Neuronal stem cell (in vitro differentiated cells): ENCODE measurements at regions not wholly inside any gene's neighbourhood (a gene's known extent, or its start where the extent isn't known, plus 50 kb on each side); places are given as distances from the start of the nearest gene placed in this dataset.
A peak's percentile ranks its signal among the peaks of the same experiment; 100 is the strongest.

Experiments
- DNase-seq: peaks from one replicate; pipeline ENCODE4 v3.0.0-alpha.2; 2013; ENCODE audit warnings: low spot score
- H2AFZ ChIP-seq: one replicate; pipeline ENCODE4 v1.6.1; 2013; ENCODE audit warnings: mild to moderate bottlenecking, low read length, inconsistent platforms
- H2AK5ac ChIP-seq: 2 replicates; pipeline ENCODE4 v1.6.1; 2013; ENCODE audit warnings: low read depth, mild to moderate bottlenecking, inconsistent platforms, low read length, moderate library complexity, mixed read lengths
- H2BK120ac ChIP-seq: 2 replicates; pipeline ENCODE4 v1.6.1; 2013; ENCODE audit warnings: low read depth, mild to moderate bottlenecking, inconsistent platforms, low read length, moderate library complexity, mixed read lengths
- H2BK12ac ChIP-seq: one replicate; pipeline ENCODE4 v1.6.1; 2013; ENCODE audit warnings: low read length, inconsistent platforms
- H2BK15ac ChIP-seq: 2 replicates; pipeline ENCODE4 v1.6.1; 2013; ENCODE audit warnings: mild to moderate bottlenecking, low read length, inconsistent platforms, mixed read lengths
- H2BK5ac ChIP-seq: one replicate; pipeline ENCODE4 v1.6.1; 2013; ENCODE audit warnings: inconsistent platforms, mild to moderate bottlenecking, low read length, moderate library complexity
- H3K14ac ChIP-seq: one replicate; pipeline ENCODE4 v1.6.1; 2013; ENCODE audit warnings: low read length, inconsistent platforms
- H3K18ac ChIP-seq: 2 replicates; pipeline ENCODE4 v1.6.1; 2013; ENCODE audit warnings: low read length, inconsistent platforms
- H3K23ac ChIP-seq: 2 replicates; pipeline ENCODE4 v1.6.1; 2013; ENCODE audit warnings: low read depth, mild to moderate bottlenecking, mixed read lengths, low read length, inconsistent platforms; ENCODE audit not compliant: poor library complexity
- H3K27ac ChIP-seq: replicated peaks from 3 replicates; pipeline ENCODE4 v1.5.1; 2013; ENCODE audit warnings: low read length, inconsistent platforms
- H3K27me3 ChIP-seq, 3 experiments: 2 replicates each; pipeline ENCODE4 v1.6.1; 2013; ENCODE audit warnings: low read length in 3 of 3, mild to moderate bottlenecking in 2 of 3, inconsistent platforms in 1 of 3, low read depth in 1 of 3, mixed read lengths in 1 of 3, moderate library complexity in 1 of 3; ENCODE audit not compliant: control insufficient read depth in 3 of 3, insufficient read depth in 3 of 3
- H3K36me3 ChIP-seq, 2 donors: replicated peaks in 1 of 2; 2 replicates each; pipeline ENCODE4 v1.6.1; 2013; ENCODE audit warnings: low read length in 2 of 2; ENCODE audit not compliant: control insufficient read depth in 2 of 2, insufficient read depth in 2 of 2
- H3K4ac ChIP-seq: 2 replicates; pipeline ENCODE4 v1.6.1; 2013; ENCODE audit warnings: inconsistent platforms, mild to moderate bottlenecking, low read length, moderate library complexity
- H3K4me1 ChIP-seq, 2 donors: 1 replicate in 1 of 2; 2 replicates in 1 of 2; pipeline ENCODE4 v1.6.1; 2013; ENCODE audit warnings: low read length in 2 of 2, low read depth in 1 of 2; ENCODE audit not compliant: control insufficient read depth in 2 of 2, insufficient read depth in 1 of 2
- H3K4me2 ChIP-seq: one replicate; pipeline ENCODE4 v1.6.1; 2013; ENCODE audit warnings: mild to moderate bottlenecking, low read length, inconsistent platforms; ENCODE audit not compliant: insufficient read depth, poor library complexity, severe bottlenecking
- H3K4me3 ChIP-seq, 2 donors: 2 replicates each; pipeline ENCODE4 v1.5.1; 2013; ENCODE audit warnings: low read length in 2 of 2, mild to moderate bottlenecking in 2 of 2, inconsistent platforms in 1 of 2, moderate library complexity in 1 of 2
- H3K79me1 ChIP-seq: one replicate; pipeline ENCODE4 v1.6.1; 2013; ENCODE audit warnings: low read depth, mild to moderate bottlenecking, inconsistent platforms, low read length, moderate library complexity
- H3K9ac ChIP-seq: one replicate; pipeline ENCODE4 v1.6.1; 2013; ENCODE audit warnings: mild to moderate bottlenecking, low read depth, low read length, inconsistent platforms; ENCODE audit not compliant: poor library complexity
- H3K9me3 ChIP-seq, 2 donors: replicated peaks in 1 of 2; 2 replicates each; pipeline versions ENCODE3 to v1.6.1; 2013; ENCODE audit warnings: low read length in 2 of 2, mild to moderate bottlenecking in 2 of 2, inconsistent platforms in 1 of 2, low read depth in 1 of 2, mixed read lengths in 1 of 2, moderate library complexity in 1 of 2; ENCODE audit not compliant: control insufficient read depth in 2 of 2, insufficient read depth in 1 of 2
- H4K8ac ChIP-seq: one replicate; pipeline ENCODE4 v1.6.1; 2013; ENCODE audit warnings: low read depth, mild to moderate bottlenecking, inconsistent platforms, low read length, moderate library complexity
- H4K91ac ChIP-seq: one replicate; pipeline ENCODE4 v1.6.1; 2013; ENCODE audit warnings: low read length, low read depth, mild to moderate bottlenecking, inconsistent platforms; ENCODE audit not compliant: poor library complexity
- WGBS, 2 donors: extraction: QIAGEN DNeasy Blood & Tissue Kit; methylation state at CpG; one replicate each; pipeline ENCODE4 v1.1.7; 2013; ENCODE audit warnings: missing lambda C conversion rate in 2 of 2, mixed read lengths in 1 of 2; ENCODE audit not compliant: insufficient read length in 2 of 2, insufficient replicate concordance in 1 of 2; ENCODE audit errors: extremely low coverage in 2 of 2; 5-methylcytosine and 5-hydroxymethylcytosine counted together

DNA sequence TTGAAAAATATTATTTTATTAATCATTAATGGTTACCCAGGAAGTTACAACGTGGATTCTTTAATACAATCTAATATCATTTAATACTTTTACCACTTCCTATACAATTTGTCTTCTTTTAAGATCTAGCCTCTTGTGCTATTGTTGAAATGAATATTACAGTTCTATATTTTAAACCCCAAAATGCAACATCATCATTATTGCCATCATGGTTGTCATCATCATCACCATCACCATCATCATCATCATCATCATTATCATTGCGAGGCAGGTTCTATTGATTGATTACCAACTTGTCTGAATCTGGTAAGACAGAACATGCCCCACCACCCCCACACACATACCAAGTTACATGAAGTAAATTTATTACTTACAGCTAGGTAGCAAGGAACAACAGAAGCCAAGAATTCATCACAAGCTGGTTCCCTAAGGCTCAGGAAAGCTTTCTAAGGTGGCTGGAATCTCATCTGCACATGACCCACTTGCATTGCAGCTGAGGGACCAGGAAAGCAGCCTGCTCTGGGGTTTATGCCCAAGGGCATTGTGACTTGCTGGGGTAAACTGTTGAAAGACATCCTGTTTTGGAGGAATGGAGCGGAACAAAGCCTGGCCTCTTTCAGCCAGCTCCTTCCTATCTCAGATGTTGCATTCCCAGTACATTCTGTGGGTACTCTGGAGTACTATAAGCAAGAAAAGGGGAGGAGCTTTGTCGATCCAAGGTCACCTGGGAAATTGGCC lies 418.1 kb downstream of the PRR16 start:
- no peak overlapping the region for H3K18ac ChIP-seq

GRCh38 chr5:120886351-120886860 lies 422.3 kb downstream of the PRR16 start:
- Histone ChIP-seq H4K8ac (no peak overlapping the region), H3K18ac (no peak overlapping the region), H2BK15ac (no peak overlapping the region), H2AFZ (no peak overlapping the region), H3K27ac (no peak overlapping the region), H2BK120ac (no peak overlapping the region), H3K4me2 (no peak overlapping the region), H3K9ac (no peak overlapping the region), H3K4ac (no peak overlapping the region), H3K36me3 (no peaks in the 10 kb centered on the region), H3K4me1 (no peaks in the 10 kb centered on the region), H3K9me3 (no peaks in the 10 kb centered on the region), H3K14ac (peak overlapping the region; percentile 5), H4K91ac (no peak overlapping the region), H3K27me3 (no peaks in the 10 kb centered on the region), H3K79me1 (no peaks in the 10 kb centered on the region), H3K4me3 (no peak overlapping the region), H2AK5ac (no peak overlapping the region), H3K23ac (peak overlapping the region; percentile 11), H2BK12ac (no peak overlapping the region), H2BK5ac (no peak overlapping the region)
- no CpG with 5 or more reads among the region's 7 CpGs for WGBS, 2 donors
- DNase-seq, result no peak

More for the DNA sequence above, 418.1 kb downstream of the PRR16 start:
- no peak for DNase-seq
- Histone ChIP-seq H3K9ac (no peak overlapping the region), H3K9me3 (no peaks in the 10 kb centered on the region), H3K4me2 (no peak overlapping the region), H2BK5ac (no peak overlapping the region), H3K79me1 (no peaks in the 10 kb centered on the region), H3K27ac (no peak overlapping the region), H2BK12ac (no peak overlapping the region), H3K27me3 (no peaks in the 10 kb centered on the region), H4K8ac (no peak overlapping the region), H2BK120ac (no peak overlapping the region), H3K36me3 (no peaks in the 10 kb centered on the region), H2AK5ac (no peak overlapping the region), H4K91ac (no peak overlapping the region), H3K4me1 (no peaks in the 10 kb centered on the region), H3K4me3 (no peak overlapping the region), H3K14ac (no peak overlapping the region), H2AFZ (no peak overlapping the region), H3K4ac (no peak overlapping the region), H2BK15ac (no peak overlapping the region), H3K23ac (no peak overlapping the region)
- no CpG with 5 or more reads among the region's 4 CpGs for WGBS, 2 donors

DNA sequence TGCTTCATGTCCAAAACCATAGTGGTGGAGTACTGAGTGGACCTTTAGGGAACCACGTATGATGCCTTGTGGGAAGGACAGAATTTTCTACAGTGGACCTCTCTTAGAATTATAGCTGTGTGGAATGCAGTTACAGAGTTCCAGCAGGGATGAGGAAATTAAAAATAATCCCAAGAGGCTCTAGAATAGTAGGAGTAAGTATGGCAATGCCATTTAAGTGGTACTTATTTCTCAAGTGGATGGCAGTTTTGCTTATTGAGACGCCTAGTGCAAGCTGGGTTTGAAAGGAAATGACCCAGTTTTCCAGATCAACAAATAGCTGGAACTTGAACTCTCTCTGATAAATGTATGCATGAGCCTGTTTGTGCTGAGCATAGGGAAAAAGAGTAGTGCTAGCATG lies 431.6 kb downstream of the PRR16 start:
- DNase-seq, result no peak
- no peaks in the 10 kb centered on the region for H3K9me3 ChIP-seq
- no peak overlapping the region for H2BK12ac ChIP-seq
- no peak overlapping the region for H2AK5ac ChIP-seq
- WGBS, 2 donors, result no CpG with 5 or more reads among the region's 2 CpGs
- H3K9ac ChIP-seq, result no peak overlapping the region
- H2BK120ac ChIP-seq, result no peak overlapping the region
- H3K4me1 ChIP-seq, result no peaks in the 10 kb centered on the region
- no peak overlapping the region for H3K23ac ChIP-seq
- no peaks in the 10 kb centered on the region for H3K79me1 ChIP-seq
- H2BK15ac ChIP-seq, result no peak overlapping the region
- no peak overlapping the region for H3K27ac ChIP-seq
- no peak overlapping the region for H3K4me3 ChIP-seq
- no peak overlapping the region for H4K91ac ChIP-seq
- no peaks in the 10 kb centered on the region for H3K36me3 ChIP-seq
- no peak overlapping the region for H3K4me2 ChIP-seq
- no peak overlapping the region for H2BK5ac ChIP-seq
- H3K4ac ChIP-seq, result no peak overlapping the region
- no peak overlapping the region for H2AFZ ChIP-seq
- H4K8ac ChIP-seq, result no peak overlapping the region
- H3K14ac ChIP-seq, result no peak overlapping the region
- no peaks in the 10 kb centered on the region for H3K27me3 ChIP-seq
- H3K18ac ChIP-seq, result no peak overlapping the region

DNA sequence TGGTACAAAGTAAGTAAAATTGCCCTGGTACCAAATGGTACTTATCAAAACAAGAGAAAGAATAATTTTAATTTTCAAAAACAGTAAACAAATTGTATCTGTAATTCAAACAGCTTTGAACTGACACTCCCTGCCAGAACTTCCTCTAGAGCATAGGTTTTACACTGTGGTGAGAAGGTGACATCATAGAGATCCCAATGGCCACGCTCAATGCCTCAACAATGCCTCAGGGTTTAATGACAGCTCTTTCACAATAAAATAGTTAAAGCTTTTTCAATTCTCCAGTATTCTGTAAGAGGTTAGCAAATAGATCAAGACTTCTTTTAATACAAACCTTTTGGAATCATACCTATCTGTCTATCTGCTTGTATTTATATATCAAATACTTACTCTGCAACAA lies 437.1 kb downstream of the PRR16 start:
- no peak overlapping the region for H3K14ac ChIP-seq
- H3K9me3 ChIP-seq, result no peaks in the 10 kb centered on the region
- H2BK120ac ChIP-seq, result no peak overlapping the region
- no peak overlapping the region for H2BK5ac ChIP-seq
- H4K91ac ChIP-seq, result no peak overlapping the region
- H2AK5ac ChIP-seq, result no peak overlapping the region
- H3K27me3 ChIP-seq, result no peaks in the 10 kb centered on the region
- H3K9ac ChIP-seq, result no peak overlapping the region
- H3K27ac ChIP-seq, result no peak overlapping the region
- no peak overlapping the region for H2BK15ac ChIP-seq
- no peak overlapping the region for H2AFZ ChIP-seq
- H3K23ac ChIP-seq, result no peak overlapping the region
- WGBS, 2 donors, result no CpG with 5 or more reads among the region's 1 CpG
- no peak overlapping the region for H2BK12ac ChIP-seq
- H3K4ac ChIP-seq, result no peak overlapping the region
- H3K4me3 ChIP-seq, result no peak overlapping the region
- no peak overlapping the region for H3K18ac ChIP-seq
- no peak overlapping the region for H3K4me2 ChIP-seq
- no peaks in the 10 kb centered on the region for H3K36me3 ChIP-seq
- H3K4me1 ChIP-seq, result no peaks in the 10 kb centered on the region
- DNase-seq, result no peak
- H3K79me1 ChIP-seq, result no peaks in the 10 kb centered on the region
- no peak overlapping the region for H4K8ac ChIP-seq
